Peyer's patch (tissue), 4 donors: ENCODE measurements at regions not wholly inside any gene's neighbourhood (a gene's known extent, or its start where the extent isn't known, plus 50 kb on each side); places are given as distances from the start of the nearest gene placed in this dataset.

Source experiments
- POLR2A ChIP-seq, 2 donors: fragments of 450-650 bp; IDR thresholded peaks; one replicate each; pipeline ENCODE4 v1.5.1; 2017; ENCODE audit warnings: antibody characterized with exemption in 2 of 2, mild to moderate bottlenecking in 2 of 2, moderate library complexity in 2 of 2
- TF ChIP-seq, protein P1 (sequence below), 6 experiments: fragments of 450-650 bp in 4 of 6; fragments of 200-600 bp in 2 of 6; sonication (generic) in 1 of 6; IDR thresholded peaks; one replicate each; pipeline ENCODE4 v1.5.1; 2017 to 2019; ENCODE audit warnings: antibody characterized with exemption in 6 of 6, mild to moderate bottlenecking in 3 of 6, moderate library complexity in 1 of 6

DNA sequence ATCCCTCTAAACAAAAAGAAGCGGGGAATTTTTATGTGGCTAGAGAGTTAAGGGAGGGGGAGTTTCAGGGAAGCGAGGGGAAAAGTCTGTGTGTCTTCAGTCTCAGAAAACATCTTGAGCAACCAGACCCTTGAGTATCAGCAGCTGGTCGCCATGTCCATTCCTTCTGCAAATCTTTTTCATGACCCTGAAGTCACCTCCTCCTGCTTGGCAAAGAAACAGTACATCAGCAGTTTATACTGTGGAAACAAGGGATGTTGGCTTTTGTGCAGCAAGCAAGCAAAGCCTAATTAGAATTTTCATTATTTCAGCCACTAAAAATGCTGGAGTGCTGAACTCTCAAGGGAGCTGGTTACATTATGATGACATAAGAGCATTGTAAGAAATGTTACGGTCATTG is 187.4 kb upstream of the SLC8A1 start:
- TF ChIP-seq, protein P1, sequence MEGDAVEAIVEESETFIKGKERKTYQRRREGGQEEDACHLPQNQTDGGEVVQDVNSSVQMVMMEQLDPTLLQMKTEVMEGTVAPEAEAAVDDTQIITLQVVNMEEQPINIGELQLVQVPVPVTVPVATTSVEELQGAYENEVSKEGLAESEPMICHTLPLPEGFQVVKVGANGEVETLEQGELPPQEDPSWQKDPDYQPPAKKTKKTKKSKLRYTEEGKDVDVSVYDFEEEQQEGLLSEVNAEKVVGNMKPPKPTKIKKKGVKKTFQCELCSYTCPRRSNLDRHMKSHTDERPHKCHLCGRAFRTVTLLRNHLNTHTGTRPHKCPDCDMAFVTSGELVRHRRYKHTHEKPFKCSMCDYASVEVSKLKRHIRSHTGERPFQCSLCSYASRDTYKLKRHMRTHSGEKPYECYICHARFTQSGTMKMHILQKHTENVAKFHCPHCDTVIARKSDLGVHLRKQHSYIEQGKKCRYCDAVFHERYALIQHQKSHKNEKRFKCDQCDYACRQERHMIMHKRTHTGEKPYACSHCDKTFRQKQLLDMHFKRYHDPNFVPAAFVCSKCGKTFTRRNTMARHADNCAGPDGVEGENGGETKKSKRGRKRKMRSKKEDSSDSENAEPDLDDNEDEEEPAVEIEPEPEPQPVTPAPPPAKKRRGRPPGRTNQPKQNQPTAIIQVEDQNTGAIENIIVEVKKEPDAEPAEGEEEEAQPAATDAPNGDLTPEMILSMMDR (IDR thresholded peaks at IDR 0.05): no peak
- TF ChIP-seq POLR2A (IDR thresholded peaks at IDR 0.05): no peak
